Uterus (tissue), 3 donors: ENCODE measurements at regions not wholly inside any gene's neighbourhood (a gene's known extent, or its start where the extent isn't known, plus 50 kb on each side); places are given as distances from the start of the nearest gene placed in this dataset.

Source experiments
- DNase-seq, 2 donors: peaks; one replicate each; pipeline ENCODE4 v3.0.0-alpha.2; 2019 to 2020
- H3K27ac ChIP-seq, 2 donors: fragments of 200-600 bp; sonication (generic); 1 replicate in 1 of 2; 2 replicates in 1 of 2; pipeline ENCODE4 v1.5.1; 2016 to 2018
- H3K27me3 ChIP-seq, 2 donors: fragments of 200-600 bp; sonication (generic); one replicate each; pipeline ENCODE4 v1.5.1; 2018 to 2019; ENCODE audit warnings: control low read depth in 1 of 2
- H3K36me3 ChIP-seq, 2 donors: fragments of 200-600 bp; sonication (generic); one replicate each; pipeline ENCODE4 v1.5.1; 2019; ENCODE audit warnings: control low read depth in 1 of 2
- H3K4me1 ChIP-seq, 2 donors: fragments of 200-600 bp; sonication (generic); one replicate each; pipeline ENCODE4 v1.5.1; 2018 to 2019; ENCODE audit warnings: control low read depth in 1 of 2
- H3K4me3 ChIP-seq, 2 donors: fragments of 200-600 bp; sonication (generic); 1 replicate in 1 of 2; 2 replicates in 1 of 2; pipeline ENCODE4 v1.5.1; 2018 to 2019; ENCODE audit warnings: mild to moderate bottlenecking in 1 of 2
- H3K9me3 ChIP-seq, 2 donors: fragments of 200-600 bp; sonication (generic); one replicate each; pipeline ENCODE4 v1.5.1; 2019; ENCODE audit warnings: control low read depth in 1 of 2
- POLR2A ChIP-seq, 2 donors: fragments of 450-650 bp; IDR thresholded peaks; one replicate each; pipeline ENCODE4 v1.6.1; 2016; ENCODE audit warnings: antibody characterized with exemption in 2 of 2, mild to moderate bottlenecking in 1 of 2, moderate library complexity in 1 of 2
- intact Hi-C: fragments of 100-400 bp; cut with DNase I; formaldehyde crosslinking; loops from one replicate; pipeline ENCODE4 v1.15.1; 2023; ENCODE audit warnings: low total_unique reads
- TF ChIP-seq, protein P1 (sequence below), 4 experiments: fragments of 200-600 bp in 2 of 4; fragments of 450-650 bp in 2 of 4; sonication (generic) in 2 of 4; IDR thresholded peaks; one replicate each; pipeline ENCODE4 v1.5.1; 2016 to 2019; ENCODE audit warnings: antibody characterized with exemption in 4 of 4, mild to moderate bottlenecking in 2 of 4, moderate library complexity in 1 of 4
- donor health status: DM: yes; HTN: yes; CAD: no.

DNA sequence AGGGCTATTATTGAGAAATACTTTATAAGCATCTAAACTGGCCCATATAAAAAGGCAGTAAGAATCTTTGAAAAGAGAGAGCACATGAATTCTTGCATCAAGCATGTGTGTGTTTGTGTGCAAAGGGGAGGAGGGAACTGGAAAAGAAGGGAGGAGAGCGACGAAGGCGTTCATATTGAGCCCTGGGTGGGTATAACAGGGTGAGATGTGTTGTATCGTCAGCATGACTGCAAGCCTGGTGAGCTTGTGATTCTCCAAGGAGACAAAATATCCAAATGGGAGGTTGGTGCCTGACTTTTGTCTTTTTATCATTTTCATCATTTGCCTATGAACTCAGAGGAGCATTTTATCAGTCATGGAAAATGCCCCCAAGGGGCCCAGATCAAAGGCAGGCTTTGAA lies 70.8 kb upstream of the PMFBP1 start:
- Histone ChIP-seq H3K4me3 (no peak overlapping the region), H3K9me3 (no peaks in the 10 kb centered on the region), H3K36me3 (no peaks in the 10 kb centered on the region), H3K27me3 (no peaks in the 10 kb centered on the region), H3K27ac (no peak overlapping the region), H3K4me1 (no peaks in the 10 kb centered on the region)
- DNase-seq: no peak
- no peak for TF ChIP-seq POLR2A (IDR thresholded peaks at IDR 0.05)
- TF ChIP-seq, protein P1, sequence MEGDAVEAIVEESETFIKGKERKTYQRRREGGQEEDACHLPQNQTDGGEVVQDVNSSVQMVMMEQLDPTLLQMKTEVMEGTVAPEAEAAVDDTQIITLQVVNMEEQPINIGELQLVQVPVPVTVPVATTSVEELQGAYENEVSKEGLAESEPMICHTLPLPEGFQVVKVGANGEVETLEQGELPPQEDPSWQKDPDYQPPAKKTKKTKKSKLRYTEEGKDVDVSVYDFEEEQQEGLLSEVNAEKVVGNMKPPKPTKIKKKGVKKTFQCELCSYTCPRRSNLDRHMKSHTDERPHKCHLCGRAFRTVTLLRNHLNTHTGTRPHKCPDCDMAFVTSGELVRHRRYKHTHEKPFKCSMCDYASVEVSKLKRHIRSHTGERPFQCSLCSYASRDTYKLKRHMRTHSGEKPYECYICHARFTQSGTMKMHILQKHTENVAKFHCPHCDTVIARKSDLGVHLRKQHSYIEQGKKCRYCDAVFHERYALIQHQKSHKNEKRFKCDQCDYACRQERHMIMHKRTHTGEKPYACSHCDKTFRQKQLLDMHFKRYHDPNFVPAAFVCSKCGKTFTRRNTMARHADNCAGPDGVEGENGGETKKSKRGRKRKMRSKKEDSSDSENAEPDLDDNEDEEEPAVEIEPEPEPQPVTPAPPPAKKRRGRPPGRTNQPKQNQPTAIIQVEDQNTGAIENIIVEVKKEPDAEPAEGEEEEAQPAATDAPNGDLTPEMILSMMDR (IDR thresholded peaks at IDR 0.05): no peak
- intact Hi-C loops: no loop called here

DNA sequence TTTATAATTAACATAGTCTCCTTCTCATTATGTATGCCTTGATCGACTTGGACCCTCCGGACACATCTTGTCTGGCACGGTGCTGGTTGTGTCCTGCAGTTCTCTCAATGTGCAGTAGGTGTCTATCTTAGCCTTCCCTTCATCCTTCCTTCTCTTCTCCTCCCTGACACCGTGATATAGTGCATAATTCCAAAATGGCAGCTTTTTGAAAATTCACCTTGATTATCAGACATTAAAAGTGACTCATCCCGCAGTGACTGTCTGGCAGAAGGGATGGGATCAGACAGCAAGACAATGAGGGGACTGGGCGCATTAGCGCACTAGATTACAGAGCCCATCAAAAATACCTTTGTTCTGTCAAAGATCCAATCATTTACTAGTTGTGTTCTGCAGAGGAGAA lies 70.0 kb upstream of the PMFBP1 start:
- Histone ChIP-seq H3K9me3 (no peaks in the 10 kb centered on the region), H3K4me1 (no peaks in the 10 kb centered on the region), H3K27me3 (no peaks in the 10 kb centered on the region), H3K4me3 (no peak overlapping the region), H3K27ac (no peak overlapping the region), H3K36me3 (no peaks in the 10 kb centered on the region)
- intact Hi-C loops: no loop called here
- TF ChIP-seq POLR2A (IDR thresholded peaks at IDR 0.05): no peak
- TF ChIP-seq, protein P1 (IDR thresholded peaks at IDR 0.05): peak; percentile 15 to 42 (median 23)
- no peak for DNase-seq

DNA sequence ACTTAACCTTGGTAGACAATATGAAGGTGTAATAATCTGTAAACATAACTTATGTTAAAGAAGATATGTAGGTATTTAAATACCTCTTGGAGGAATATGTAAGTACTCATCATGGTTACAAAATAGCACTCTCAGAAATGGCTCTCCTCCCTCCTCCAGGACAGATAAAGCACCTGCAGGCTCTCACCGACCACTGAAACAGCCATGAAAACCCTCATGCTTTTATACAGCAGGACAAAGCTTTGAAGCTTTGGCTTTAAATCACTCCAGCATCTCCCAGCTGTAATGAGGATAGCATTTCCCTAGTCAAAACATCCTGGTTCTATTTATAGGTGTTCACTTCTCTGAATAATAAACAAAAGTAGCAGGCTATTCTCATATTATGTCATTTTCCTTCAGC lies 69.1 kb upstream of the PMFBP1 start:
- Histone ChIP-seq H3K9me3 (no peaks in the 10 kb centered on the region), H3K4me3 (no peak overlapping the region), H3K27me3 (no peaks in the 10 kb centered on the region), H3K27ac (no peak overlapping the region), H3K36me3 (no peaks in the 10 kb centered on the region), H3K4me1 (no peaks in the 10 kb centered on the region)
- TF ChIP-seq, protein P1 (IDR thresholded peaks at IDR 0.05): no peak
- no peak for TF ChIP-seq POLR2A (IDR thresholded peaks at IDR 0.05)
- no peak for DNase-seq
- intact Hi-C loops: no loop called here

DNA sequence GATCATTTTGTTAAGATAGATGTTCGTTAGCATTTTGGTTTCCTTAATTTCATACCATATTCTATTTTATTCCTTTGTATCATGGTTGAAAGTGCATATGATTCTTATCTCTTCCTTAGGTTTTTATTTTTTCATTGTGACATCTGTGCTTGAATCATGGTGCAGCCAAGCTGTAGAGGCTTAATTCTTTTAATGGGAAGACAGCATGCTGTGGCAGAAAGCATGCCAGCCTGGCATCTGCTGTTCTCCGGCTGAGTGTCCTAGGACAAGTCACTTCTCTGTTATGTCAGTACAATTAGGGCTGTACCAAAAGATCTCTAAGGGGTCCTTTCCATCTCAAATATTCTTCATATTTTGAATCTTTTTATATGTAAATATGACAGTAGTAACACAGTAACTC lies 68.5 kb upstream of the PMFBP1 start:
- intact Hi-C loops: no loop called here
- no peaks in the 10 kb centered on the region for H3K27me3 ChIP-seq
- no peaks in the 10 kb centered on the region for H3K36me3 ChIP-seq
- DNase-seq: no peak
- no peaks in the 10 kb centered on the region for H3K4me1 ChIP-seq
- TF ChIP-seq POLR2A (IDR thresholded peaks at IDR 0.05): no peak
- TF ChIP-seq, protein P1 (IDR thresholded peaks at IDR 0.05): no peak
- H3K4me3 ChIP-seq: no peak overlapping the region
- H3K27ac ChIP-seq: no peak overlapping the region
- H3K9me3 ChIP-seq: no peaks in the 10 kb centered on the region

DNA sequence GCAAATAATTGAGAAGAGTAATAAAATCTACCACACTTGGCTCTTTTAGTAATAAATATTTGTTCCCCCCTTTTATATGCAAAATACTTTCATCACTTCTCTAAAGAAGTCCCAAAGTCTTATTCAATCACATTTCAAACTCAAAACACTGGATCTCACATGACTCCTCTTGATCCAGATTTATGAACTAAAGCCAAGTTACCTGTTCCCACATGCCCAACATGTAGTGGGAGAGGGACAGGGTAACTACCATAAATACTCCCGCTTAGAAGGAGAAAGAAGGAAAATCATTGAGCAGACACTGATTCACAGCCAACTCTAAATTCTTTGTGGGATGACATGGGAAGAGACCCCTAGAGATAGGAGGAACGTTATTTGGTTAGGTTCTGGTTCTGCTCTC lies 64.9 kb upstream of the PMFBP1 start:
- intact Hi-C loops: no loop called here
- no peak overlapping the region for H3K4me3 ChIP-seq
- TF ChIP-seq, protein P1 (IDR thresholded peaks at IDR 0.05): no peak
- TF ChIP-seq POLR2A (IDR thresholded peaks at IDR 0.05): no peak
- H3K27ac ChIP-seq: no peak overlapping the region
- DNase-seq: no peak
- H3K36me3 ChIP-seq: no peaks in the 10 kb centered on the region
- no peaks in the 10 kb centered on the region for H3K4me1 ChIP-seq
- H3K9me3 ChIP-seq: no peaks in the 10 kb centered on the region
- H3K27me3 ChIP-seq: no peaks in the 10 kb centered on the region
